Glutamatergic neuron (in vitro differentiated cells): ENCODE measurements at regions not wholly inside any gene's neighbourhood (a gene's known extent, or its start where the extent isn't known, plus 50 kb on each side); places are given as distances from the start of the nearest gene placed in this dataset.
"Not testable (repeated sequence)": the region's sequence is repeated elsewhere in the genome, so short reads cannot be mapped to it uniquely, and the experiment has no call there.

Experiments
- DNase-seq: peaks from one replicate; pipeline ENCODE4 v3.0.0; 2022
- H3K27ac Mint-ChIP-seq: one replicate; pipeline ENCODE4 v1.8.0; 2020; ENCODE audit warnings: mild to moderate bottlenecking, mixed read lengths, inconsistent platforms; ENCODE audit not compliant: unreplicated experiment
- H3K27me3 Mint-ChIP-seq: one replicate; pipeline ENCODE4 v1.8.0; 2020; ENCODE audit warnings: mild to moderate bottlenecking, moderate library complexity, mixed read lengths, inconsistent platforms; ENCODE audit not compliant: unreplicated experiment
- H3K36me3 Mint-ChIP-seq: one replicate; pipeline ENCODE4 v1.8.0; 2020; ENCODE audit warnings: mild to moderate bottlenecking, mixed read lengths, inconsistent platforms; ENCODE audit not compliant: unreplicated experiment
- H3K4me1 Mint-ChIP-seq: one replicate; pipeline ENCODE4 v1.8.0; 2020; ENCODE audit warnings: mild to moderate bottlenecking, low read depth, mixed read lengths, inconsistent platforms; ENCODE audit not compliant: unreplicated experiment
- H3K4me3 Mint-ChIP-seq: one replicate; pipeline ENCODE4 v1.8.0; 2020; ENCODE audit warnings: mild to moderate bottlenecking, mixed read lengths, inconsistent platforms; ENCODE audit not compliant: unreplicated experiment
- H3K9me3 Mint-ChIP-seq: one replicate; pipeline ENCODE4 v1.8.0; 2020; ENCODE audit warnings: mild to moderate bottlenecking, moderate library complexity, mixed read lengths, inconsistent platforms; ENCODE audit not compliant: unreplicated experiment
- TF ChIP-seq, protein P1 (sequence below): fragments of 200-600 bp; sonication (generic); IDR thresholded peaks from one replicate; pipeline ENCODE4 v1.5.0; 2021; ENCODE audit not compliant: partially characterized antibody, unreplicated experiment

GRCh38 chr22:26970809-26971394, 313.5 kb downstream of the MIAT start:
- DNase-seq, result no peak
- no peaks in the 10 kb centered on the region for H3K9me3 Mint-ChIP-seq
- H3K27me3 Mint-ChIP-seq, result no peaks in the 10 kb centered on the region
- no peak overlapping the region for H3K27ac Mint-ChIP-seq
- H3K4me3 Mint-ChIP-seq, result no peak overlapping the region
- no peaks in the 10 kb centered on the region for H3K36me3 Mint-ChIP-seq
- H3K4me1 Mint-ChIP-seq, result no peaks in the 10 kb centered on the region
- TF ChIP-seq, protein P1, sequence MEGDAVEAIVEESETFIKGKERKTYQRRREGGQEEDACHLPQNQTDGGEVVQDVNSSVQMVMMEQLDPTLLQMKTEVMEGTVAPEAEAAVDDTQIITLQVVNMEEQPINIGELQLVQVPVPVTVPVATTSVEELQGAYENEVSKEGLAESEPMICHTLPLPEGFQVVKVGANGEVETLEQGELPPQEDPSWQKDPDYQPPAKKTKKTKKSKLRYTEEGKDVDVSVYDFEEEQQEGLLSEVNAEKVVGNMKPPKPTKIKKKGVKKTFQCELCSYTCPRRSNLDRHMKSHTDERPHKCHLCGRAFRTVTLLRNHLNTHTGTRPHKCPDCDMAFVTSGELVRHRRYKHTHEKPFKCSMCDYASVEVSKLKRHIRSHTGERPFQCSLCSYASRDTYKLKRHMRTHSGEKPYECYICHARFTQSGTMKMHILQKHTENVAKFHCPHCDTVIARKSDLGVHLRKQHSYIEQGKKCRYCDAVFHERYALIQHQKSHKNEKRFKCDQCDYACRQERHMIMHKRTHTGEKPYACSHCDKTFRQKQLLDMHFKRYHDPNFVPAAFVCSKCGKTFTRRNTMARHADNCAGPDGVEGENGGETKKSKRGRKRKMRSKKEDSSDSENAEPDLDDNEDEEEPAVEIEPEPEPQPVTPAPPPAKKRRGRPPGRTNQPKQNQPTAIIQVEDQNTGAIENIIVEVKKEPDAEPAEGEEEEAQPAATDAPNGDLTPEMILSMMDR, result no peak

DNA sequence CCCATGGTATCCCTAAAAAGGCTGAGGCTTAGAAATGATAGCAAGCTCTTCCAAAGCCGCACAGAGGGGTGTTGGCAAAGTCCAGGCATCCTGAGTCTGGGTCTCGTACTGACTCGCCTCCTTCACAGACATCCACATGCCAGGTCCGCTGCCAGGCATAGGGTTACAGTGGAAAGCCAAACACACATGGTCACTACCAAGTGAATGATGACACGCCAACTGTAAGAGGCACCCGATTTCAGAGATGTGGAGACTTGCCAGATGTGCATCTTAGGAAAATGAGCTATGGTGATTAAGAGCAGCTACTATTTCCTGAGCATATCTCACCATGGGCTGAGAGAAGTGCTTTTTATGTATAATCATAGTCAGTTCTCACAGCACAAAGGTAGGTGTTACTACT, 314.9 kb downstream of the MIAT start:
- Mint-ChIP-seq H3K27me3 (no peaks in the 10 kb centered on the region), H3K4me3 (no peak overlapping the region), H3K36me3 (no peaks in the 10 kb centered on the region), H3K4me1 (no peaks in the 10 kb centered on the region), H3K27ac (no peak overlapping the region), H3K9me3 (no peaks in the 10 kb centered on the region)
- no peak for DNase-seq
- TF ChIP-seq, protein P1, result no peak

GRCh38 chr22:26972915-26973314, 315.5 kb downstream of the MIAT start:
- H3K9me3 Mint-ChIP-seq, H3K27me3 Mint-ChIP-seq, DNase-seq, H3K27ac Mint-ChIP-seq, H3K4me1 Mint-ChIP-seq, H3K36me3 Mint-ChIP-seq, H3K4me3 Mint-ChIP-seq: not testable (repeated sequence)

DNA sequence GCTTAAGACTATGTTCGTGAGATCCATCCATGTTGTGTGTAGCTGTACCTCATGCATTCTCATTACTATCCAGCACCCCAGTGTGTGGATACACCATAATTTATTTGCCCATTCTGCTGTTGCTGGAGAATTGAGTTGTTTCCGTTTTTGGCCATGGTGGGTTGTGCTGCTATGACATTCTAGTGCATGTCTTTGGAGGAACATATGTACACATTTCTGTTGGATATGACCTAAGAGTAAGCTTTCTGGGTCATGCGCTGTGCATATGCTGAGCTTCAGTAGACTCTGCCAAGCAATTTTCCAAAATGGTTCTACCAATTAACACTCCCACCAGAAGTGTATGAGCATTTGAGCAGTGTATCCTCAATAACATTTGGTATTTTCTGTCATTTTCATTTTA, 316.6 kb downstream of the MIAT start:
- peaks cover 3% of the 10 kb centered on the region for H3K4me1 Mint-ChIP-seq
- H3K27ac Mint-ChIP-seq, result no peak overlapping the region
- no peaks in the 10 kb centered on the region for H3K36me3 Mint-ChIP-seq
- H3K4me3 Mint-ChIP-seq, result no peak overlapping the region
- TF ChIP-seq, protein P1, result no peak
- DNase-seq, result no peak
- no peaks in the 10 kb centered on the region for H3K27me3 Mint-ChIP-seq
- no peaks in the 10 kb centered on the region for H3K9me3 Mint-ChIP-seq

DNA sequence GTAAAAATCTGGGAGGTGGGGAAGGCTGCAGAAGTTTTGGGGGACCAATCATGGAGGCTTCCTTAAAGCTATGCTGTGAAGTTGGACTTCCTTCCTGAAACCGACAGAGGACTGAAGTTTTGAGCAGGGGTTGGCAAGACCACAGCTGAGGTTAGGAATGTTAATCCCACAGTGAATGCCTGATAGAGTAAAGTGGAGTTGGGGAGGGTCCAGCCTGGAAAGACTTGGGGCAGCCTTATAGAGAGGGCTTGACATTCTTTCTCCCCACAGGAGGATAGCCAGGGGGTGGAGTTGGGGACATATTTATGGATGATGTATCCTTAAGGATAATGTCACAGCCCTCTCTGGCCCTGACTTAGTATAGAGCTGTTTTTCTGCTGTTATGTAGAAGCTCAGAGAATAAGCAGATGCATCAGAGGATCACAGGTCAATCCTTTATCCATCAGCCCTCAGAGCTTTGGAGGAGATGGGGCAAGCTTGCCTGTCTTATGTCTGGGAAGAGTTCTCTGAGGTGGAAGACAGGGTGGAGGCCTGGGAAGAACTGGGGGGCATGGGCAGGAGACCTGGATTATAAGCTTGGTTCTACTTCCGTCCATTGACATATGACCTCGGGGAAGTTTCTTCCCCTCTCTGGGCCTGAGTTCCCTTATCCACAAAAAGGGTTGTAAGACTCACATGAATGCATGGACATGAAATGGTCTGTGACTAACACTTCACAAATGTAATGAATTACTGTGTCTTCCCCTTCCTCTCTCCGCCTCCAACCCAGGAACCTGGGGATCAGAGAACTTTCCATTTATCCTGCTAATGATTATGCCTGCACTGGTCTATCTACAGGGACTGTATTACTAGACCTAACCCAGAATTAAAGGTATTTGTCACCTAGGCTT, 317.8 kb downstream of the MIAT start:
- Mint-ChIP-seq H3K4me1 (peaks cover 5% of the 10 kb centered on the region), H3K27me3 (peaks cover 1% of the 10 kb centered on the region), H3K36me3 (no peaks in the 10 kb centered on the region), H3K4me3 (no peak overlapping the region), H3K27ac (no peak overlapping the region), H3K9me3 (no peaks in the 10 kb centered on the region)
- TF ChIP-seq, protein P1, result no peak
- no peak for DNase-seq
